Dendritic cell treated with granulocyte-macrophage colony-stimulating factor and Interleukin-4, amounts not matched to agents 40 ng/mL and 50 ng/mL, for 4 days (primary cell): ENCODE measurements at regions not wholly inside any gene's neighbourhood (a gene's known extent, or its start where the extent isn't known, plus 50 kb on each side); places are given as distances from the start of the nearest gene placed in this dataset.

ENCODE experiments used
- H3K27ac Mint-ChIP-seq: one replicate; pipeline ENCODE4 v1.8.0; 2022; ENCODE audit warnings: mild to moderate bottlenecking, mixed read lengths
- H3K27me3 Mint-ChIP-seq: one replicate; pipeline ENCODE4 v1.8.0; 2022; ENCODE audit warnings: mild to moderate bottlenecking, mixed read lengths
- H3K36me3 Mint-ChIP-seq: one replicate; pipeline ENCODE4 v1.8.0; 2022; ENCODE audit warnings: low read depth, mixed read lengths
- H3K4me1 Mint-ChIP-seq: one replicate; pipeline ENCODE4 v1.8.0; 2022; ENCODE audit warnings: low read depth, mixed read lengths
- H3K4me3 Mint-ChIP-seq: one replicate; pipeline ENCODE4 v1.8.0; 2022; ENCODE audit warnings: mild to moderate bottlenecking, moderate library complexity, mixed read lengths
- H3K9me3 Mint-ChIP-seq: one replicate; pipeline ENCODE4 v1.8.0; 2022; ENCODE audit warnings: mixed read lengths
- intact Hi-C: fragments of 100-400 bp; cut with micrococcal nuclease; formaldehyde crosslinking; loops from one replicate; pipeline ENCODE4 v1.15.0; 2022

- Mint-ChIP-seq H3K36me3 (no peaks in the 10 kb centered on the region), H3K27ac (peak overlapping the region; percentile 64), H3K27me3 (no peaks in the 10 kb centered on the region), H3K9me3 (no peaks in the 10 kb centered on the region), H3K4me3 (no peak overlapping the region), H3K4me1 (peaks cover 35% of the 10 kb centered on the region)
- intact Hi-C loops, result no loop called here
Measured at GRCh38 chr17:77493901-77494663, 353.3 kb downstream of the SEC14L1 start.

DNA sequence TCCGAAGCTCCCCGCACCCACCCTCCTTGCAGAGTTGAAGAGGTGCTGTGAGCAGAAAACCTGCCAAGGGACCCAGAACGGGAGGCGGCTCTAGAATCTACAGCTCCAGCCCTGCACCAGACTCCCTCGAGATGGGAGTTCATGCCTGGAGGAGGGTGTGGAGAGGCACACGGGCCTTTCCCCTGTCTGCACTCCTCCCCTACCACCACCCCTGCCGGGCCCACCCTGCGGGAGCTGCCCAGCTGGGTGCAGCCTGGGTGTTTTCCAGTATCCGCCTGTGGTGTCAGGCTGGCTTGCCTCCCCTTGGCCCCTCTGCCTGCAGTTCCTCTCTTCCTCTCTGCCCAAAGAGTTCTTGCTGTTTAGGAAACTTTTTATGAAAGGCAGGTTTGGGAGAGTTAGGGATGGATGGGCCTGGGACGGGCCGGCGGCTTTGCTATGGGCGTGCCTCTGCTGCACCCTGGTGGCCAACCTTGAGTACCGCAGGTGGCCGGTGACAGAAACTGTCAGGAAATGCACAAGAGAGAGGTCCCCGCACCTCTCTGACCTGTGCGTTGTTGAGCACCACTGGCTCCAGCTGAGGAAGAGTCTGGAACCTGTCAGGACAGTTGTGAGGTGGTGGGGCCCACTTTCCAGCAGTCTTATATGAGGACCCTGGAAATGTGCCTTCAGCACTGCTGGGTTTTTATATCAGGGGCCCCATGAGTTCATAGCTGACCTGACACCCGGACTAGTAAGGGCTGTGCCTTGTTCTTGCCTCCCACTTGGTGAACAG, 354.1 kb downstream of the SEC14L1 start:
- no peaks in the 10 kb centered on the region for H3K36me3 Mint-ChIP-seq
- H3K27ac Mint-ChIP-seq, result no peak overlapping the region

GRCh38 chr17:77495575-77495974, 354.8 kb downstream of the SEC14L1 start:
- H3K27me3 Mint-ChIP-seq, result no peaks in the 10 kb centered on the region
- no peak overlapping the region for H3K27ac Mint-ChIP-seq

More for the DNA sequence above, 354.1 kb downstream of the SEC14L1 start:
- H3K9me3 Mint-ChIP-seq, result no peaks in the 10 kb centered on the region
- H3K4me1 Mint-ChIP-seq, result peaks cover 35% of the 10 kb centered on the region
- H3K4me3 Mint-ChIP-seq, result no peak overlapping the region
- intact Hi-C loops, result loop anchor here (1.0 kb wide), 2 partner anchors 65 to 164 kb away; no protein-coding TSS in a partner anchor
- no peaks in the 10 kb centered on the region for H3K27me3 Mint-ChIP-seq

GRCh38 chr17:77496401-77496801, 355.6 kb downstream of the SEC14L1 start:
- peaks cover 35% of the 10 kb centered on the region for H3K4me1 Mint-ChIP-seq
- no peaks in the 10 kb centered on the region for H3K36me3 Mint-ChIP-seq
- no peak overlapping the region for H3K27ac Mint-ChIP-seq
- no peak overlapping the region for H3K4me3 Mint-ChIP-seq
- H3K9me3 Mint-ChIP-seq, result no peaks in the 10 kb centered on the region
- H3K27me3 Mint-ChIP-seq, result no peaks in the 10 kb centered on the region
- intact Hi-C loops, result no loop called here

More at GRCh38 chr17:77495575-77495974, 354.8 kb downstream of the SEC14L1 start:
- Mint-ChIP-seq H3K36me3 (no peaks in the 10 kb centered on the region), H3K4me3 (no peak overlapping the region), H3K9me3 (no peaks in the 10 kb centered on the region), H3K4me1 (peaks cover 35% of the 10 kb centered on the region)
- intact Hi-C loops, result loop anchor here (1.0 kb wide), 2 partner anchors 65 to 164 kb away; no protein-coding TSS in a partner anchor

GRCh38 chr17:77496831-77497577, 356.2 kb downstream of the SEC14L1 start:
- no peaks in the 10 kb centered on the region for H3K9me3 Mint-ChIP-seq
- no peak overlapping the region for H3K4me3 Mint-ChIP-seq
- H3K27ac Mint-ChIP-seq, result no peak overlapping the region
- peaks cover 33% of the 10 kb centered on the region for H3K4me1 Mint-ChIP-seq
- no peaks in the 10 kb centered on the region for H3K36me3 Mint-ChIP-seq
- H3K27me3 Mint-ChIP-seq, result no peaks in the 10 kb centered on the region
- intact Hi-C loops, result no loop called here

DNA sequence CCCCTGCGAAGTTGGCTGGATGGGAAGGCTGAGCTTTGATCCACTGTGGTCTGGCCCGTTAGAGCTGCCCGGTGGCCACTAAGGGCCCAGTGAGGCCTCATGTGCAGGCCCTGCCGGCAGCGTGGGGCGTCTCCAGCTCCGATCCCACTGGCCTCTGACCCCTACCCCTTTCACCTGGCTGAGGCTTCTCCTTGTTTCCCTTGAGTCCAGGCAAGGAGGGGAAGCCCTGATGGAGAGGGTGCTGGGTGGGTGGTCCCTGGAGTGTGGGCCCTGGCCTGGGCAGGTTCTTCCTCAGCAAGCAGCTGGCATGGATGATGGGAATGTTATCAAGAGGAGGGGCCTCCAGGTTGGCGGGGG, 356.8 kb downstream of the SEC14L1 start:
- H3K27me3 Mint-ChIP-seq, result no peaks in the 10 kb centered on the region

GRCh38 chr17:77498091-77498741, 357.4 kb downstream of the SEC14L1 start:
- no peaks in the 10 kb centered on the region for H3K36me3 Mint-ChIP-seq
- no peak overlapping the region for H3K4me3 Mint-ChIP-seq
- intact Hi-C loops, result no loop called here
- H3K27ac Mint-ChIP-seq, result no peak overlapping the region
- no peaks in the 10 kb centered on the region for H3K27me3 Mint-ChIP-seq
- H3K9me3 Mint-ChIP-seq, result no peaks in the 10 kb centered on the region
- peaks cover 21% of the 10 kb centered on the region for H3K4me1 Mint-ChIP-seq

More for the DNA sequence above, 356.8 kb downstream of the SEC14L1 start:
- Mint-ChIP-seq H3K4me3 (no peak overlapping the region), H3K9me3 (no peaks in the 10 kb centered on the region), H3K36me3 (no peaks in the 10 kb centered on the region), H3K4me1 (peaks cover 27% of the 10 kb centered on the region), H3K27ac (no peak overlapping the region)
- intact Hi-C loops, result no loop called here

DNA sequence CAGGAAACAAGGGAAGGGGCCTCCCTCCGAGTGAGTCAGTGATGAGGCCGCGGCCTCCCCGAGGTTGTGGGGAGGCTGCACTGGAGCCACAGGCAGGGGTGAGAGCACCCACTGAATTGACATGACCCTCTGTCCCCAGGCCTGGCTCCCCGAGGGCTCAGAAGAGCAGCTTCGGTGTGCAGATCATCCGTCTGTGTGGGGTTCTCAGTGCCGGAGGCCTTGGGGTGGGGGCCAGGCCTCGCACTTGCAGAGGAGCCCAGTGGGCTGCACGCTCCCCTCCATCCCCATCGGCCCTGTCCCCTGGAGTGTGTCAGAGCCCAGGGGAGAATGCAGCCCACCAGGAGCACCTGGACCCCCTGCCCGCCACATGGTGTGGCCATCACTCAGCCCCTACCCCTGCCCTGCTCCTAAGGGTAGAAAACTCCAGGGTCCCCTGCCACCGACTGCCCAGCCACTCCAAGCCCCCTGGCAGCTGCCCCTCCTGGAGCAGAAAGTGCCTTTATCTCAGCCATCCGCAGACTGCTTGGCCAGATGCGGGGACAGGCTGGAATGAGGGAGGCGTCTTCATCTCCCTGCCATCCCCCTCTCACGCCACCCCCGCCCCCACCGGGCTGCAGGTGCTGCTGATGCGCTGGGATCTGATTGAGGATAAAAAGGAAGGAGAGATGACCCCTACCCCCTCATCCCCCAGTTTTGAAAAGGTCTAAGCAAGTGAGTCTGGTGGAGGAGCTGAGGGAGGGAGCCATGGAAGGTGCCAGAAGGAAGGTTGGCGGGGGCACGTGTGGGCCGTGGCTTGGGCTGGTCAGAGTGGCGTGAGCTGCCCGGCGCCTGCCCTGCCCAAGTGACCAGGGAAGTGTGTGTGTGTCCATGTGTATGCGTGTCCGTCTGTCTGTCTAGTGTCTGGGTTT, 358.3 kb downstream of the SEC14L1 start:
- no peaks in the 10 kb centered on the region for H3K9me3 Mint-ChIP-seq
- peaks cover 12% of the 10 kb centered on the region for H3K4me1 Mint-ChIP-seq
- intact Hi-C loops, result no loop called here
- H3K27me3 Mint-ChIP-seq, result no peaks in the 10 kb centered on the region
- H3K36me3 Mint-ChIP-seq, result no peaks in the 10 kb centered on the region
- H3K4me3 Mint-ChIP-seq, result no peak overlapping the region
- H3K27ac Mint-ChIP-seq, result no peak overlapping the region

GRCh38 chr17:77499699-77500435, 359.1 kb downstream of the SEC14L1 start:
- Mint-ChIP-seq H3K9me3 (no peaks in the 10 kb centered on the region), H3K4me1 (peaks cover 4% of the 10 kb centered on the region), H3K27me3 (no peaks in the 10 kb centered on the region), H3K36me3 (no peaks in the 10 kb centered on the region), H3K27ac (no peak overlapping the region), H3K4me3 (no peak overlapping the region)
- intact Hi-C loops, result no loop called here

DNA sequence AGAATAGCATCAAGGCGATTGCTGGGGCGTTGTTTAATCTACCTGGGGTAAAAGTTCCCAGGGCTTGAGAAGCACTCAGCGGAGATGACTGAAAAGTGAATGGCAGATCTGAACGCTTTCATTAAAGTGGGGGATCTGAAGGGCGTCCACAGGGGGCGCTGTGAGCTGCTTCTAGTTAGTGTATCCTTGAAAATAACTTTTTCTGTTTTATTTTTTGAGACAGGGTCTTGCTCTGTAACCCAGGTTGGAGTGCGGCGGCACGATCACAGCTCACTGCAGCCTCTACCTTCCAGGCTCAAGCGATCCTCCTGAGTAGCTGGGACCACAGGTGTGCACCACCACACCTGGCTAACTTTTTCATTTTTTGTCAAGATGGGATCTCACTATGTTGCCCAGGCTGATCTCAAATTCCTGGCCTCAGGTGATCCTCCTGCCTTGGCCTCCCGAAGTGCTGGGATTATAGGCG, 360.4 kb downstream of the SEC14L1 start:
- H3K27ac Mint-ChIP-seq, result no peak overlapping the region
- H3K27me3 Mint-ChIP-seq, result no peaks in the 10 kb centered on the region
- H3K4me1 Mint-ChIP-seq, result no peaks in the 10 kb centered on the region
- H3K4me3 Mint-ChIP-seq, result no peak overlapping the region
- H3K36me3 Mint-ChIP-seq, result no peaks in the 10 kb centered on the region
- intact Hi-C loops, result no loop called here
- no peaks in the 10 kb centered on the region for H3K9me3 Mint-ChIP-seq

DNA sequence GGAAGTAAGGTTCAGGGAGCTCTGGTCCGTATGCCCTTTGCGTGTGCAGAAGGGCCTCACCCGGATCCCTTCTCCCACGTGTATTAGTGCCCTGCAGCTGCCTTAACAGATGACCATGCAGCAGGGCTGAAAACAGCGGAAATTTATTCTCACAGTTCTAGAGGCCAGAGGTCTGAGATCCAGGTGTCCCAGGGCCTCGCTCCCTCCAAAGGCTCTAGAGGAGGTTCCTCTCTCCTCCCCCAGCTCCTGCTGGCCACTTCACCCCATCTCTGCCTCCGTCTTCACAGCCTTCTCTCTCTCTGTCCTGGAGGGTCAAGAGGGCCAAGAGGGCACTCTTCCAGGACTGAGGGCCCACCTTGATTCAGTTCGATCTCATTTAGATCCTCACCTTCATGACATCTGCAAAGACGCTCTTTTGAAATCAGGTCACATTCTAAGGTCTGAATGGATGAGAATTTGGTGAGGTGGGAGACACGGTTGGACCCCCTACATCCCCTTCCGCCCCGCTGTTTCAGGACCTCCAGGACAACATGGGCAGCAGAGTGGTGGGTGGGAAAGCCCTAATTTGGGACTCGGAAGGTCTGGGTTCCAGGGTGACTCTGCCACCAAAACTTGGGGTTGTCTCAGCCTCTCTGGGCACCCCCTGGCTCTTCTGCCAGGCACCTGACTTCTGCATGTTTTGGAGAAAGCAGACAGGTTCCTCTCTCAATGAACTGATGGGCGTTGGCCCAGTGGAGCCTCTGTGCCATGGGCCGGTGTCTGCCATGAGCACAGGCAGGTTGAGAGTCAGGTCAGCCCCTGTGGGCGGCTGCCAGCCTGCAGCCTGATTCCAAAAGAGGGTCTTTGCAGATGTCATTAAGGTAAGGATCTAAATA, 361.2 kb downstream of the SEC14L1 start:
- no peaks in the 10 kb centered on the region for H3K27me3 Mint-ChIP-seq
- H3K4me1 Mint-ChIP-seq, result no peaks in the 10 kb centered on the region
- H3K36me3 Mint-ChIP-seq, result no peaks in the 10 kb centered on the region
- H3K4me3 Mint-ChIP-seq, result no peak overlapping the region
- no peak overlapping the region for H3K27ac Mint-ChIP-seq
- H3K9me3 Mint-ChIP-seq, result no peaks in the 10 kb centered on the region
- intact Hi-C loops, result no loop called here
